Astrocyte of the cerebellum (primary cell): ENCODE measurements at regions not wholly inside any gene's neighbourhood (a gene's known extent, or its start where the extent isn't known, plus 50 kb on each side); places are given as distances from the start of the nearest gene placed in this dataset.

Source experiments
- DNase-seq: peaks from one replicate; pipeline ENCODE4 v3.0.0-alpha.2; 2011; ENCODE audit warnings: low read depth
- H3K4me3 ChIP-seq: 2 replicates; pipeline ENCODE4 v1.5.1; 2011; ENCODE audit warnings: mild to moderate bottlenecking, low read depth, low read length, moderate library complexity
- in situ Hi-C: cut with HindIII; loops from 2 replicates; pipeline ENCODE4 v1.10.0; 2017; ENCODE audit warnings: low sequenced_read_pairs
- TF ChIP-seq, protein P1 (sequence below): IDR thresholded peaks from 2 replicates; pipeline ENCODE4 v1.5.1; 2012; ENCODE audit warnings: low read length, low read depth, moderate library complexity, mild to moderate bottlenecking; ENCODE audit errors: missing control alignments

DNA sequence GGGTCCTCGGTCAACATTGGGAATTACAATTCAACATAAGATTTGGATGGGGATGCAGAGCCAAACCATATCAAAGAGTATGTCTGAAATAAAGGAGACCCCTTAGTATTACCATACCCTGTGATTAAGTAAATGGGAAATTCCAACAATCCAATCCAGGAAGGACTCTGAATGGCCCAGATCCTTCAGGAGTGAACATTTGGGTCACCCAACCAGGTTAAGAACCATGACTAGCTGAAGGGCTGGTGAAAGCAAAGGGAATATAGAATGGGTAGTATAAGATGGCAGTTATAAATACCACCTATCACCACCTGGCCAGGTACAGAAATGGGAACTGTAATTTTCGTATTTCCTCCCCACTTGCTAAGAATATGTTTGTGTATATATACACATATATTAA is 114.4 kb upstream of the CCDC196 start:
- no peak for DNase-seq
- H3K4me3 ChIP-seq = no peak overlapping the region
- in situ Hi-C loops = no loop called here
- TF ChIP-seq, protein P1, sequence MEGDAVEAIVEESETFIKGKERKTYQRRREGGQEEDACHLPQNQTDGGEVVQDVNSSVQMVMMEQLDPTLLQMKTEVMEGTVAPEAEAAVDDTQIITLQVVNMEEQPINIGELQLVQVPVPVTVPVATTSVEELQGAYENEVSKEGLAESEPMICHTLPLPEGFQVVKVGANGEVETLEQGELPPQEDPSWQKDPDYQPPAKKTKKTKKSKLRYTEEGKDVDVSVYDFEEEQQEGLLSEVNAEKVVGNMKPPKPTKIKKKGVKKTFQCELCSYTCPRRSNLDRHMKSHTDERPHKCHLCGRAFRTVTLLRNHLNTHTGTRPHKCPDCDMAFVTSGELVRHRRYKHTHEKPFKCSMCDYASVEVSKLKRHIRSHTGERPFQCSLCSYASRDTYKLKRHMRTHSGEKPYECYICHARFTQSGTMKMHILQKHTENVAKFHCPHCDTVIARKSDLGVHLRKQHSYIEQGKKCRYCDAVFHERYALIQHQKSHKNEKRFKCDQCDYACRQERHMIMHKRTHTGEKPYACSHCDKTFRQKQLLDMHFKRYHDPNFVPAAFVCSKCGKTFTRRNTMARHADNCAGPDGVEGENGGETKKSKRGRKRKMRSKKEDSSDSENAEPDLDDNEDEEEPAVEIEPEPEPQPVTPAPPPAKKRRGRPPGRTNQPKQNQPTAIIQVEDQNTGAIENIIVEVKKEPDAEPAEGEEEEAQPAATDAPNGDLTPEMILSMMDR = no peak

DNA sequence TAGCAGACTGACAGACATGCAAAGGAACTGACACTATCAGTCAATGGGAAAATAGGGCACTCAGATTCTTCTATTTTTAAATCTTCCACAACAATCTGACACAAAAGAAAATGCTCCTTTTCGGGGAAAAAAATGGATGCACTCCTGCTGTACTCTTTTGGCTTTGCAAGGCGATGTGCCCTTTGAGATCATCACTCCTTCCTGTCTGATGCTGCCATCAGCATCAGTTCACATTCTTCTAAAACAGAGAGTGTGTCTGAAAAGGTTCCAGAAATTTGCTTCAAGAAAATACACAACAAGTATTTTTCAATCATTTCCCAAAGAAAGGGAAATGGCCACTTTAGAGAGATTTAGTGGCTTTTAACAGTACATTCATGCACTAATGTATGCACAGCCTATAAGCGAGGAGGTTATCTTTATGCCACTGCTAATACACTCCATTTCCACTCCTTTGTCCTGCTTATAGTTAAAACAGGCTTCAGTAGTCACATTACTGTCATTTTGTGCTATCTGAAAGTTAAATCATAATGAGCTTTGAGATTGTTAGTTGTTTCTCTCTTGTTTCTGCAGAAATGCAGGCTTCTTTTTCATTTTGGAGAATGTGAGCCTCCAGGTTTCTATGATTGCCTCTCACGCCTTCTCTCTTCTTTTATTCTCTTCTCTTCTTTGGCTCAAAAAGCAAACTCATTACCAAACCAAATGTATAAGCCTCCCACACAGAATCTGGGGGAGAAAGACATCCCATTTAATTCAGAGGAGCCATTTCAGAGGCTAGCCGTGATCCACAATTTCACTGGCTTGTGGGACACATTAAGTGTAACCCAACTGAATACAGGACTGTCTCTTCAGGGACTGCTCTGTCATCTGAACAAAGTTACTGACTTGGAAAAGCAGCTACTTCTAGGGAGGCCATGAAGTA is 110.9 kb upstream of the CCDC196 start:
- DNase-seq = no peak
- TF ChIP-seq, protein P1 = no peak
- in situ Hi-C loops = no loop called here
- no peak overlapping the region for H3K4me3 ChIP-seq

- in situ Hi-C loops = no loop called here
- TF ChIP-seq, protein P1 = no peak
- H3K4me3 ChIP-seq = no peak overlapping the region
- DNase-seq = no peak
These were observed 108.6 kb upstream of the CCDC196 start for GRCh38 chr14:66377574-66377973.

DNA sequence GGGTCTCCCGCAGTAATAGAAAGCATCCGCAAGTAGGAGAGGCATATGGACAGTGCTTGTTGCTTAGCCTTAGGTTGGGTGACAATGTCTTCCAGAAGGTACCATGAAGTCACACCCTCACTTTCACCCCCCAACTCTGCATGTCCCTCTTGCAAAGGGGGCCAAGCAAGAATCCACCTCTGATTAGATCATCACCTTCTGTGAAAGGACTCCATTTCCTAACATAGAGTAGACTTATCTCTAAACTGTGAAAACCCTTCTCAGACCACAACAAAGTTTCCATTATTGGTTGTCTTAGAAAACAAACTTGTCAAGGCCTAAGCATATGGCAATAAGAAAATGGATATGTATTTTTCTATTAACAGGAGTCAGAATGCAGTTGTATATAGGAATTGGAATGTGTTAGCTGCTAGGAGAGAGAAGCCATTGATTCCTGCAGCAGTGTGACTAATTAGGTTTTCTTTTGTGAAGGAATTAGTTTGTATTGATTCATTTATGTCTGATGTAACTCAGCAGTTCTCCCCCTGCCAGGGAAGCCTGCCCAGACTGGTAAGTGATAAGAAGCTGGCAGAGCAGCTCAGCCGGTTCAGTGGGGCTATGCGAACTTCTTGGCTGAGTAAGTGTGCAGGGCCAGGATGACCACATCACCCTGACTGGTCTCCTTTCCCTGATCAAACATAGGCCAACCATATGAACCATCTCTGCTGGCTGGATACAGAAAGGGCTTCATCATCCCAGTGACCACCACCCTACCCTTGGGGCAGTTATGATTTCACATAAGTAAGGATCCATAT is 107.3 kb upstream of the CCDC196 start:
- in situ Hi-C loops = no loop called here
- TF ChIP-seq, protein P1 = no peak
- H3K4me3 ChIP-seq = no peak overlapping the region
- DNase-seq = no peak

- no peak for DNase-seq
- TF ChIP-seq, protein P1 = no peak
- in situ Hi-C loops = no loop called here
- H3K4me3 ChIP-seq = no peak overlapping the region
These were observed 106.0 kb upstream of the CCDC196 start for GRCh38 chr14:66380143-66380542.

- no peak for DNase-seq
- in situ Hi-C loops = no loop called here
- TF ChIP-seq, protein P1 = no peak
- H3K4me3 ChIP-seq = no peak overlapping the region
These were observed 104.4 kb upstream of the CCDC196 start for GRCh38 chr14:66381755-66382154.
